ENCODE measurements at regions not wholly inside any gene's neighbourhood (a gene's known extent, or its start where the extent isn't known, plus 50 kb on each side); places are given as distances from the start of the nearest gene placed in this dataset.
"Not testable (repeated sequence)": the region's sequence is repeated elsewhere in the genome, so short reads cannot be mapped to it uniquely, and the experiment has no call there.

DNA sequence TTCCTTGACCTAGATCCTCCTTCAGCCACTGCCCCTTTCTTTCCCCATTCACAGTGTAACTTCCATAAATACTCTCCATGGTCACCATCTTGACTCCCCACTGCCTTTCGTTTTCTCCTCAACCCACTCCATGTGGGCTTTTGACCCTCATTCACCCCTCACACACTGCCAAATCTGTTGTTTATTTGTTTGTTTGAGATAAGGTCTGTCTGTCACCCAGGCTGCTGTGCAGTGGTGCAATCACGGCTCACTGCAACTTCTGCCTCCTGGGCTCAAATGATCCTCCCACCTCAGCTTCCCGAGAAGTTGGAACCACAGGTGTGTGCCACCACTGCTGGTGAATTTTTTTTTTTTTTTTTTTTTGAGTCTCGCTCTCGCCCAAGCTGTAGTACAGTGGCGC is 162.9 kb downstream of the FGF1 start:
- ATAC-seq = no peak
- intact Hi-C loops (cut with DNase I) = no loop called here
- H3K9me3 ChIP-seq = no peaks in the 10 kb centered on the region

DNA sequence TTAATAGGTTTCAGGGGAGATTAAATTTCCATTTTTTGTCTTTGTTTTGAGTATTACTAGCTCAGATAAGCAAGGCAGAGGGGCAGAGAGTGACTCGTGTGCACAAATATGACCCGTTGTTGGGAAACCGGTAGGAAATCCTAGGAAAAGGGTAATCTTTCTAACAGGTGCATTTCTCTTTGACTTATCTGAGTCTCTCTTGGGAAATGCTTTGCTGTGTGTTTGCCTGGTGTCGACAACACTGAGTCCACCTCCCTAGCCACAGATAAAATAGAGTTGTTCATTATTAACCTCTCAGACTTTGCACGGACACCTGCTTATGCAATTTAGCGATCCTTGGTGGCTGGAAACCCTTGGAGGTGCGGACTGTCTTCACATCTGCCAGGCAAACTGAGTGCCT is 164.2 kb downstream of the FGF1 start:
- ATAC-seq = no peak
- TF ChIP-seq, protein P1, sequence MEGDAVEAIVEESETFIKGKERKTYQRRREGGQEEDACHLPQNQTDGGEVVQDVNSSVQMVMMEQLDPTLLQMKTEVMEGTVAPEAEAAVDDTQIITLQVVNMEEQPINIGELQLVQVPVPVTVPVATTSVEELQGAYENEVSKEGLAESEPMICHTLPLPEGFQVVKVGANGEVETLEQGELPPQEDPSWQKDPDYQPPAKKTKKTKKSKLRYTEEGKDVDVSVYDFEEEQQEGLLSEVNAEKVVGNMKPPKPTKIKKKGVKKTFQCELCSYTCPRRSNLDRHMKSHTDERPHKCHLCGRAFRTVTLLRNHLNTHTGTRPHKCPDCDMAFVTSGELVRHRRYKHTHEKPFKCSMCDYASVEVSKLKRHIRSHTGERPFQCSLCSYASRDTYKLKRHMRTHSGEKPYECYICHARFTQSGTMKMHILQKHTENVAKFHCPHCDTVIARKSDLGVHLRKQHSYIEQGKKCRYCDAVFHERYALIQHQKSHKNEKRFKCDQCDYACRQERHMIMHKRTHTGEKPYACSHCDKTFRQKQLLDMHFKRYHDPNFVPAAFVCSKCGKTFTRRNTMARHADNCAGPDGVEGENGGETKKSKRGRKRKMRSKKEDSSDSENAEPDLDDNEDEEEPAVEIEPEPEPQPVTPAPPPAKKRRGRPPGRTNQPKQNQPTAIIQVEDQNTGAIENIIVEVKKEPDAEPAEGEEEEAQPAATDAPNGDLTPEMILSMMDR (IDR thresholded peaks at IDR 0.05) = no peak
- Histone ChIP-seq H3K36me3 (no peaks in the 10 kb centered on the region), H3K27ac (no peak overlapping the region), H3K9me3 (no peaks in the 10 kb centered on the region), H3K4me3 (no peak overlapping the region), H3K4me1 (no peaks in the 10 kb centered on the region), H3K27me3 (ENCODE audit: low read depth) (no peaks in the 10 kb centered on the region)
- intact Hi-C loops (cut with DNase I) = no loop called here
- no peak for DNase-seq

More for the DNA sequence above, 162.9 kb downstream of the FGF1 start:
- Histone ChIP-seq H3K27ac (no peak overlapping the region), H3K36me3 (no peaks in the 10 kb centered on the region), H3K4me3 (no peak overlapping the region), H3K4me1 (no peaks in the 10 kb centered on the region), H3K27me3 (ENCODE audit: low read depth) (no peaks in the 10 kb centered on the region)
- TF ChIP-seq, protein P1 (IDR thresholded peaks at IDR 0.05) = no peak
- no peak for DNase-seq

DNA sequence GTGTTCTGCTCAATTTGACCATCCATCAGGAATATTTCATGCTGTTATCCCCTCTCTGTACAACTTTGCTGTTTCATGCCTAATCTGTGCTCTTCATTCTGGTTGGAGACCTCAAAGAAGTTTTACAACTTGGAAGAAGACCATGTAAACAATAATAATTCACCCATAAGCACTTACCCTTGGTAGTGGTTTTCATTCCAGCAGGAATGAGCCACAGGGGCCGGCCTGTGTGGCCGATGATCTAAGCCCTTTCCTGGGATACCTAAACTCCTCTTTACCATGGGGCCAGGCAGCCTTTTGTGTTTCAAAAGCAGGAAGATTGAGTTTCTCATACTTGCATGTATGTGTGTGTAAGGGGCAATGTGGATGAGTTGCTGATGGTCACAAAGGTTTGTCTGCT is 165.0 kb downstream of the FGF1 start:
- H3K36me3 ChIP-seq = no peaks in the 10 kb centered on the region
- TF ChIP-seq, protein P1 (IDR thresholded peaks at IDR 0.05) = no peak
- no peaks in the 10 kb centered on the region for H3K27me3 ChIP-seq (ENCODE audit: low read depth)
- H3K4me1 ChIP-seq = no peaks in the 10 kb centered on the region
- intact Hi-C loops (cut with DNase I) = no loop called here
- H3K9me3 ChIP-seq = no peaks in the 10 kb centered on the region
- no peak overlapping the region for H3K27ac ChIP-seq
- ATAC-seq = no peak
- DNase-seq = no peak
- no peak overlapping the region for H3K4me3 ChIP-seq

DNA sequence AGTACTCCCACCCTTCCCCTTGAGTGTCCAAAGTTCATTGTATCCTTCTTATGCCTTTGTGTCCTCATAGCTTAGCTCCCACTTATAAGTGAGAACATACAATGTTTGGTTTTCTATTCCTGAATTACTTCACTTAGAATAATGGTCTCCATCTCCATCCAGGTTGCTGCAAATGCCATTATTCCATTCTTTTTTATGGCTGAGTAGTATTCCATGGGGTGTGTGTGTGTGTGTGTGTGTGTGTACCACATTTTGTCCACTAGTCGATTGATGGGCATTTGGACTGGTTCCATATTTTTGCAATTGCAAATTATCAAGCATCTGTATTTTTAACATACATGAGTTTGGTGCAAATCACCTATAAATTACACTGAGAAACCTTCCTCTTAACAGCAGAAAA is 166.0 kb downstream of the FGF1 start:
- DNase-seq; H3K4me1 ChIP-seq; intact Hi-C loops (cut with DNase I); H3K36me3 ChIP-seq; H3K4me3 ChIP-seq; H3K9me3 ChIP-seq; ATAC-seq; H3K27me3 ChIP-seq (ENCODE audit: low read depth); H3K27ac ChIP-seq: not testable (repeated sequence)

DNA sequence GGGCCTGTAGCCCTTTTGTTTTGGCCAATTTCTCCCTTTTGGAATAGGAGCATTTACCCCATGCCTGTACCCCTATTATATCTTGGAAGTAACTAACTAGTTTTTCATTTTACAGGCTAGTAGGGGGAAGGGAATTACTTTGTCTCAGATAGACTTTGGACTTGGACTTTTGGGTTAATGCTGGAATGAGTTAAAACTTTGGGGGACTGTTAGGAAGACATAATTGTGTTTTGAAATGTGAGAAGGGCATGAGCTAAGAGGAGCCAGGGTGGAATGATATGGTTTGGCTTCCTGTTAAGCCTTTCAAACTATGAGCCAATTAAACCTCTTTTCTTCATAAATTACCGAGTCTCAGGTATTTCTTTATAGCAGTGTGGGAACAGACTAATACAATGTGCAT is 168.1 kb downstream of the FGF1 start:
- TF ChIP-seq, protein P1 (IDR thresholded peaks at IDR 0.05) = no peak
- intact Hi-C loops (cut with DNase I) = no loop called here
- H3K36me3 ChIP-seq = no peaks in the 10 kb centered on the region
- H3K27me3 ChIP-seq (ENCODE audit: low read depth) = no peaks in the 10 kb centered on the region
- H3K27ac ChIP-seq = no peak overlapping the region
- H3K4me3 ChIP-seq = no peak overlapping the region
- peaks cover 3% of the 10 kb centered on the region for H3K4me1 ChIP-seq
- DNase-seq (no peak), ATAC-seq (no peak)
- H3K9me3 ChIP-seq = no peaks in the 10 kb centered on the region

DNA sequence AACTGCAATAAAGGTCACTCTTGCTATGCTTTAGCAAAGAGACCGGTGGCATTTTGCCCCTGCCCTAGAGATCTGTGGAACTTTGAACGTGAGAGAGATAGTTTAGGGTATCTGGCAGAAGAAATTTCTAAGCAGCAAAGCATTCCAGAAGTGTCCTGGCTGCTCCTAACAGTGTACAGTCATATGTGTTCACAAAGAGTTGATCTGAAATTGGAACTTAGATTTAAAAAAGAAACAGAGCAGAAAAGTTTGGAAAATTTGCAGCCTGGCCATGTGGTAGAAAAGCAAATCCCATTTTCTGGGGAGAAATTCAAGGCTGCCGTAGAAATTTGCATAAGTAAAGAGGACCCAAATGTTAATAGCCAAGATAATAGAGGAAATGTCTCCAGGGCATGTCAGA is 169.2 kb downstream of the FGF1 start:
- H3K4me1 ChIP-seq = peaks cover 10% of the 10 kb centered on the region
- H3K27me3 ChIP-seq (ENCODE audit: low read depth) = no peaks in the 10 kb centered on the region
- no peak for ATAC-seq
- DNase-seq = no peak
- intact Hi-C loops (cut with DNase I) = no loop called here
- TF ChIP-seq, protein P1 (IDR thresholded peaks at IDR 0.05) = no peak
- no peak overlapping the region for H3K4me3 ChIP-seq
- H3K36me3 ChIP-seq = no peaks in the 10 kb centered on the region
- no peaks in the 10 kb centered on the region for H3K9me3 ChIP-seq
- no peak overlapping the region for H3K27ac ChIP-seq
